H1 (cell line): ENCODE measurements at regions not wholly inside any gene's neighbourhood (a gene's known extent, or its start where the extent isn't known, plus 50 kb on each side); places are given as distances from the start of the nearest gene placed in this dataset.
A peak's percentile ranks its signal among the peaks of the same experiment; 100 is the strongest.

Experiments used
- CTCF ChIA-PET: fragments of 300-600 bp; sonication (Branson Sonifier 250); formaldehyde crosslinking; loops from one replicate; lab custom pipeline; 2021; ENCODE audit not compliant: partially characterized antibody; lab: Charles Lee
- POLR2A ChIA-PET: fragments of 300-600 bp; sonication (Branson Sonifier 250); formaldehyde crosslinking; loops from one replicate; lab custom pipeline; 2021; ENCODE audit warnings: inconsistent platforms; ENCODE audit not compliant: partially characterized antibody; lab: Charles Lee
- DNase-seq, 2 experiments: peaks; one replicate each; pipeline versions ENCODE4 v3.0.0 to v3.0.0-alpha.2; 2010 to 2022; ENCODE audit warnings: low spot score in 2 of 2, low read depth in 1 of 2, mixed read lengths in 1 of 2
- FAIRE-seq: peaks from 2 replicates; lab custom pipeline; 2011; peaks lifted over from hg19 to GRCh38; lab: Jason Lieb, UNC
- H2AFZ ChIP-seq: 2 replicates; pipeline ENCODE4 v1.8.1; 2012; ENCODE audit warnings: low read length, inconsistent platforms
- H2AK5ac ChIP-seq: 2 replicates; pipeline ENCODE4 v1.6.1; 2013; ENCODE audit warnings: low read depth, low read length
- H2BK120ac ChIP-seq: replicated peaks from 2 replicates; pipeline ENCODE3; 2013; ENCODE audit warnings: low read depth, low read length, inconsistent platforms
- H2BK12ac ChIP-seq: 2 replicates; pipeline ENCODE4 v1.6.1; 2013; ENCODE audit warnings: low read depth, low read length
- H2BK15ac ChIP-seq: 2 replicates; pipeline ENCODE4 v1.6.1; 2013; ENCODE audit warnings: low read length
- H2BK20ac ChIP-seq: 2 replicates; pipeline ENCODE4 v1.6.1; 2013; ENCODE audit warnings: low read length
- H2BK5ac ChIP-seq: 2 replicates; pipeline ENCODE4 v1.6.1; 2013; ENCODE audit warnings: low read depth, low read length
- H3K14ac ChIP-seq: 2 replicates; pipeline ENCODE4 v1.6.1; 2013; ENCODE audit warnings: inconsistent platforms; ENCODE audit not compliant: insufficient read length
- H3K18ac ChIP-seq: 2 replicates; pipeline ENCODE4 v1.6.1; 2013; ENCODE audit warnings: low read length; ENCODE audit errors: extremely low read depth
- H3K23ac ChIP-seq: 2 replicates; pipeline ENCODE4 v1.6.1; 2013; ENCODE audit warnings: inconsistent platforms; ENCODE audit not compliant: insufficient read length
- H3K23me2 ChIP-seq: 2 replicates; pipeline ENCODE4 v1.6.1; 2013; ENCODE audit warnings: low read depth, low read length
- H3K27ac ChIP-seq: 2 replicates; pipeline ENCODE4 v1.6.1; 2011; ENCODE audit warnings: low read depth, low read length, inconsistent platforms
- H3K27me3 ChIP-seq, 4 experiments: replicated peaks in 1 of 4; 1 replicate in 1 of 4; 2 replicates in 3 of 4; pipeline versions ENCODE4 v1.6.1 to v1.8.1; 2011 to 2013; ENCODE audit warnings: low read length in 3 of 4, mild to moderate bottlenecking in 3 of 4, inconsistent platforms in 2 of 4, mixed read lengths in 2 of 4, moderate library complexity in 1 of 4; ENCODE audit not compliant: control insufficient read depth in 3 of 4, insufficient read depth in 3 of 4; ENCODE audit errors: extremely low read depth in 1 of 4
- H3K36me3 ChIP-seq, 4 experiments: 2 replicates each; pipeline versions ENCODE4 v1.6.1 to v1.8.1; 2011 to 2013; ENCODE audit warnings: mild to moderate bottlenecking in 4 of 4, low read length in 3 of 4, moderate library complexity in 2 of 4, control low read depth in 1 of 4, inconsistent platforms in 1 of 4; ENCODE audit not compliant: insufficient read depth in 4 of 4, control insufficient read depth in 2 of 4
- H3K4ac ChIP-seq: replicated peaks from 2 replicates; pipeline ENCODE3; 2013; ENCODE audit warnings: low read length, low read depth, mixed read lengths, inconsistent platforms; ENCODE audit not compliant: insufficient read length
- H3K4me1 ChIP-seq, 4 experiments: replicated peaks in 1 of 4; 1 replicate in 1 of 4; 2 replicates in 3 of 4; pipeline versions ENCODE4 v1.6.1 to v1.8.1; 2011 to 2013; ENCODE audit warnings: low read length in 3 of 4, inconsistent platforms in 2 of 4, mixed read lengths in 1 of 4; ENCODE audit not compliant: insufficient read depth in 4 of 4, control insufficient read depth in 3 of 4
- H3K4me2 ChIP-seq, 2 experiments: 2 replicates each; pipeline versions ENCODE4 v1.6.1 to v1.8.1; 2011 to 2013; ENCODE audit warnings: low read depth in 2 of 2, low read length in 2 of 2, control low read depth in 1 of 2, inconsistent platforms in 1 of 2, mild to moderate bottlenecking in 1 of 2; ENCODE audit not compliant: insufficient read depth in 1 of 2
- H3K4me3 ChIP-seq, 4 experiments: fragments of 200-600, 300-600 bp in 1 of 4; sonication (generic), shearing (Covaris generic), sonication (Bioruptor Twin) in 1 of 4; 2 replicates each; pipeline versions ENCODE4 v1.5.1 to v1.8.1; 2011 to 2016; ENCODE audit warnings: low read length in 4 of 4, low read depth in 3 of 4, control low read depth in 2 of 4, inconsistent platforms in 2 of 4, mild to moderate bottlenecking in 2 of 4, mixed read lengths in 1 of 4, moderate library complexity in 1 of 4; ENCODE audit not compliant: insufficient read depth in 2 of 4; ENCODE audit errors: extremely low read depth in 1 of 4
- H3K56ac ChIP-seq: replicated peaks from 2 replicates; pipeline ENCODE3; 2013; ENCODE audit warnings: low read depth, mild to moderate bottlenecking, mixed read lengths, low read length, inconsistent platforms; ENCODE audit not compliant: insufficient read length
- H3K79me1 ChIP-seq: 2 replicates; pipeline ENCODE4 v1.6.1; 2013; ENCODE audit warnings: low read depth, low read length, control low read depth
- H3K79me2 ChIP-seq, 2 experiments: 2 replicates each; pipeline versions ENCODE4 v1.6.1 to v1.8.1; 2012 to 2013; ENCODE audit warnings: low read length in 2 of 2, mild to moderate bottlenecking in 2 of 2, inconsistent platforms in 1 of 2; ENCODE audit not compliant: insufficient read depth in 2 of 2, control insufficient read depth in 1 of 2
- H3K9ac ChIP-seq, 4 experiments: replicated peaks in 1 of 4; 1 replicate in 1 of 4; 2 replicates in 3 of 4; pipeline versions ENCODE4 v1.6.1 to v1.8.1; 2011 to 2013; ENCODE audit warnings: low read depth in 3 of 4, low read length in 3 of 4, control low read depth in 2 of 4, mild to moderate bottlenecking in 2 of 4, moderate library complexity in 2 of 4, inconsistent platforms in 1 of 4; ENCODE audit errors: extremely low read depth in 1 of 4
- H3K9me3 ChIP-seq, 2 experiments: 2 replicates each; pipeline versions ENCODE4 v1.6.1 to v1.8.1; 2012 to 2013; ENCODE audit warnings: mild to moderate bottlenecking in 2 of 2, moderate library complexity in 2 of 2, control low read depth in 1 of 2, inconsistent platforms in 1 of 2, low read depth in 1 of 2, low read length in 1 of 2, mixed read lengths in 1 of 2; ENCODE audit not compliant: insufficient read depth in 2 of 2
- H4K20me1 ChIP-seq, 2 experiments: replicated peaks in 1 of 2; 2 replicates each; pipeline versions ENCODE3 to v1.8.1; 2011 to 2013; ENCODE audit warnings: inconsistent platforms in 2 of 2, low read length in 2 of 2, mild to moderate bottlenecking in 1 of 2; ENCODE audit not compliant: insufficient read depth in 2 of 2, control insufficient read depth in 1 of 2
- H4K5ac ChIP-seq: 2 replicates; pipeline ENCODE4 v1.6.1; 2013; ENCODE audit warnings: low read length, low read depth, mixed read lengths, inconsistent platforms; ENCODE audit not compliant: insufficient read length
- H4K8ac ChIP-seq: 2 replicates; pipeline ENCODE4 v1.8.0; 2013; ENCODE audit warnings: mild to moderate bottlenecking, moderate library complexity, low read length, inconsistent platforms; ENCODE audit not compliant: insufficient read depth; ENCODE audit errors: extremely low read depth
- H4K91ac ChIP-seq: replicated peaks from 2 replicates; pipeline ENCODE3; 2013; ENCODE audit warnings: low read length, mixed read lengths, inconsistent platforms; ENCODE audit not compliant: insufficient read length
- ASH2L ChIP-seq: fragments of 200-600, 300-600 bp; sonication (generic); IDR thresholded peaks from one replicate; pipeline ENCODE4 v1.7.1; 2017; ENCODE audit warnings: low read length
- CBX5 ChIP-seq: fragments of 300-800, 300-1000 bp; sonication (generic); IDR thresholded peaks from 2 replicates; pipeline ENCODE4 v1.7.1; 2016; ENCODE audit warnings: antibody characterized with exemption, low read length, low read depth
- CEBPB ChIP-seq: IDR thresholded peaks from 2 replicates; pipeline ENCODE4 v1.6.1; 2012; ENCODE audit warnings: low read depth, low read length
- CREB1 ChIP-seq: IDR thresholded peaks from 2 replicates; pipeline ENCODE4 v1.6.1; 2012; ENCODE audit warnings: inconsistent platforms
- RBBP5 ChIP-seq: IDR thresholded peaks from 2 replicates; pipeline ENCODE4 v1.7.1; 2012; ENCODE audit warnings: low read depth, mild to moderate bottlenecking, inconsistent platforms, low read length, moderate library complexity, borderline replicate concordance
- SIRT6 ChIP-seq: IDR thresholded peaks from one replicate; pipeline ENCODE4 v1.7.1; 2012; ENCODE audit warnings: low read length, inconsistent platforms
- SIX5 ChIP-seq: IDR thresholded peaks from 2 replicates; pipeline ENCODE4 v1.6.1; 2011; ENCODE audit warnings: mild to moderate bottlenecking, low read depth, low read length
- WGBS, 2 experiments: shearing (Covaris generic) in 1 of 2; methylation state at CpG; one replicate each; pipeline versions ENCODE4 v1.1.6 to v1.1.7; 2013 to 2015; ENCODE audit warnings: low lambda C conversion rate in 2 of 2, mixed read lengths in 2 of 2, inconsistent platforms in 1 of 2, low coverage in 1 of 2, missing lambda C conversion rate in 1 of 2; ENCODE audit not compliant: insufficient replicate concordance in 2 of 2, insufficient coverage in 1 of 2, insufficient read length in 1 of 2; ENCODE audit errors: extremely low coverage in 1 of 2, missing lambda C conversion rate in 1 of 2; 5-methylcytosine and 5-hydroxymethylcytosine counted together

GRCh38 chr11:131231317-131231940 lies 139.0 kb upstream of the NTM start:
- no peak for DNase-seq
- H3K79me1 ChIP-seq = no peaks in the 10 kb centered on the region
- 0 out of 2 replicates have a peak overlapping the region, but pooled peaks have one; percentile 11 for H2BK12ac ChIP-seq
- H3K23ac ChIP-seq = no peak overlapping the region
- no peak overlapping the region for H2AFZ ChIP-seq
- no peak overlapping the region for H2BK15ac ChIP-seq
- H3K36me3 ChIP-seq = no peaks in the 10 kb centered on the region
- H3K79me2 ChIP-seq = no peaks in the 10 kb centered on the region
- no peak for FAIRE-seq
- ChIA-PET CTCF (interaction anchor here (0.6 to 1.6 kb wide), 8 partner anchors 10 to 166 kb away, joined by 3 to 5 read pairs (median 3); no protein-coding TSS in a partner anchor), POLR2A (interaction anchor here (1.7 to 6.1 kb wide), 2 partner anchors 10 to 23 kb away, joined by 6 to 39 read pairs; no protein-coding TSS in a partner anchor)
- no peak overlapping the region for H2BK20ac ChIP-seq
- H3K4me3 ChIP-seq = no peak overlapping the region
- no peak overlapping the region for H3K4ac ChIP-seq
- H3K14ac ChIP-seq = no peak overlapping the region
- H3K9me3 ChIP-seq = no peaks in the 10 kb centered on the region
- H2BK120ac ChIP-seq = no peak overlapping the region
- no peak overlapping the region for H3K27ac ChIP-seq
- peaks cover 0 to 16% (median 9%) of the 10 kb centered on the region in 4 experiments for H3K4me1 ChIP-seq
- H2AK5ac ChIP-seq = no peak overlapping the region
- H4K20me1 ChIP-seq = no peaks in the 10 kb centered on the region
- no peak overlapping the region for H3K4me2 ChIP-seq
- TF ChIP-seq RBBP5 (no peak), CREB1 (no peak), CEBPB (no peak), SIX5 (no peak), CBX5 (no peak), ASH2L (no peak), SIRT6 (no peak)
- no peak overlapping the region for H3K9ac ChIP-seq
- 93% methylated on average over 6 of the region's 6 CpGs; no CpG with 5 or more reads in 1 of the 2 experiments for WGBS, 2 experiments
- no peak overlapping the region for H4K91ac ChIP-seq
- H3K18ac ChIP-seq = no peak overlapping the region
- H3K23me2 ChIP-seq = peaks cover 1% of the 10 kb centered on the region; the same call in 1 of the 2 replicates
- no peak overlapping the region for H3K56ac ChIP-seq
- H2BK5ac ChIP-seq = no peak overlapping the region
- no peaks in the 10 kb centered on the region for H3K27me3 ChIP-seq
- H4K8ac ChIP-seq = no peak overlapping the region
- no peak overlapping the region for H4K5ac ChIP-seq
